Urinary bladder (tissue), 3 donors: ENCODE measurements at regions not wholly inside any gene's neighbourhood (a gene's known extent, or its start where the extent isn't known, plus 50 kb on each side); places are given as distances from the start of the nearest gene placed in this dataset.
"Not testable (repeated sequence)": the region's sequence is repeated elsewhere in the genome, so short reads cannot be mapped to it uniquely, and the experiment has no call there.

Experiments
- DNase-seq: peaks from one replicate; pipeline ENCODE4 v3.0.0-alpha.2; 2015; ENCODE audit errors: extremely low spot score
- H3K27ac ChIP-seq: one replicate; pipeline ENCODE4 v1.5.1; 2013; ENCODE audit warnings: low read depth, mild to moderate bottlenecking, moderate library complexity
- H3K36me3 ChIP-seq: one replicate; pipeline ENCODE4 v1.6.1; 2013; ENCODE audit warnings: mild to moderate bottlenecking, moderate library complexity; ENCODE audit not compliant: insufficient read depth
- H3K4me1 ChIP-seq: one replicate; pipeline ENCODE4 v1.6.1; 2013; ENCODE audit warnings: mild to moderate bottlenecking, moderate library complexity; ENCODE audit not compliant: insufficient read depth
- H3K4me3 ChIP-seq: one replicate; pipeline ENCODE4 v1.5.1; 2013; ENCODE audit warnings: low read depth, low read length
- WGBS: extraction: QIAGEN DNeasy Blood & Tissue Kit; methylation state at CpG from one replicate; pipeline ENCODE4 v1.1.7; 2013; 5-methylcytosine and 5-hydroxymethylcytosine counted together
- donor health status: healthy with polysubstance abuse.
- donor health status: healthy.

GRCh38 chr10:30560326-30560725 lies 69.2 kb downstream of the LYZL2 start:
- Histone ChIP-seq H3K4me1 (no peaks in the 10 kb centered on the region), H3K36me3 (no peaks in the 10 kb centered on the region), H3K27ac (no peak overlapping the region), H3K4me3 (no peak overlapping the region)
- DNase-seq: no peak
- 94% methylated on average over 2 of the region's 2 CpGs for WGBS

- Histone ChIP-seq H3K27ac (no peak overlapping the region), H3K4me3 (no peak overlapping the region), H3K36me3 (no peaks in the 10 kb centered on the region), H3K4me1 (no peaks in the 10 kb centered on the region)
- no peak for DNase-seq
- 64% methylated on average over 9 of the region's 9 CpGs for WGBS
Measured at GRCh38 chr10:30559180-30559579, 70.4 kb downstream of the LYZL2 start.

DNA sequence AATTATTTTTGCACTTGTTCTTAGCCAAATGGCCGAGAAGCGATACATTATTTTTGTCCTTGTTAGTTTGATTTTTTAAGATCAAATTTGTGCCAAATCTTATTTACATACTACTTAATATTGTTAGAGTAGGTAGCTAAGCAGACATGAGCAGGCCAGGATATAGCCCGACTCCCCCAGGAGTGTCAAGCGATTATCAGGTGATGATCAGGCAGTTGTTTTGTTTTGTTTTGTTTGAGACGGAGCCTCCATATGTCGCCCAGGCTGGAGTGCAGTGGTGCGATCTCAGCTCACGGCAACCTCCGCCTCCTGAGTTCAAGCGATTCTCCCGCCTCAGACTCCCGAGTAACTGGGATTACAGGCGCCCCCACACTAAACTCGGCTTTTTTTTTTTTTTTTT lies 71.1 kb downstream of the LYZL2 start:
- Histone ChIP-seq H3K4me3 (no peak overlapping the region), H3K36me3 (no peaks in the 10 kb centered on the region), H3K27ac (no peak overlapping the region), H3K4me1 (no peaks in the 10 kb centered on the region)
- WGBS: 83% methylated on average over 14 of the region's 14 CpGs
- DNase-seq: no peak

GRCh38 chr10:30557884-30558283 lies 71.7 kb downstream of the LYZL2 start:
- Histone ChIP-seq H3K4me3 (no peak overlapping the region), H3K4me1 (no peaks in the 10 kb centered on the region), H3K36me3 (no peaks in the 10 kb centered on the region), H3K27ac (no peak overlapping the region)
- no peak for DNase-seq
- WGBS: 60% methylated on average over 8 of the region's 8 CpGs

DNA sequence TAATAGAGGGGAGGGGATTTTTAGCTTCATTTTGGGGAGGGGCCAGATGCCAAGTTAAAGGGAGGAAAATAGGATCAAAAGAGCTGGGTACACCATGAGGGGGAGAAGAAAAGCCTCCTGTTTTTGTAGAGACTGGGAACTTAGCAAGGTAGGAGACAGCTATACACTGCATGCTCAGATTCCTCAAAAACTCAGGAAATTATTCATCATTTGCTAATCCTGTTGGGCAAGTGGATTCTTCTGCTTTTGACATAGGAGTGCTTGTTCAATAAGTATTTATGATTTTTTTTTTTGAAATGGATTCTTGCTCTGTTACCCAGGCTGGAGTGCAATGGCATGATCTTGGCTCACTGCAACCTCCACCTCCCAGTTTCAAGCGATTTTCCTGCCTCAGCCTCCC lies 73.4 kb downstream of the LYZL2 start:
- no peak overlapping the region for H3K27ac ChIP-seq

GRCh38 chr10:30555465-30555864 lies 74.1 kb downstream of the LYZL2 start:
- Histone ChIP-seq H3K36me3 (no peaks in the 10 kb centered on the region), H3K4me1 (no peaks in the 10 kb centered on the region), H3K27ac (no peak overlapping the region), H3K4me3 (no peak overlapping the region)
- WGBS: 78% methylated on average over 5 of the region's 5 CpGs
- DNase-seq: no peak

More for the DNA sequence above, 73.4 kb downstream of the LYZL2 start:
- DNase-seq: no peak
- WGBS: 98% methylated on average over 1 of the region's 1 CpG
- Histone ChIP-seq H3K4me1 (no peaks in the 10 kb centered on the region), H3K36me3 (no peaks in the 10 kb centered on the region), H3K4me3 (no peak overlapping the region)

DNA sequence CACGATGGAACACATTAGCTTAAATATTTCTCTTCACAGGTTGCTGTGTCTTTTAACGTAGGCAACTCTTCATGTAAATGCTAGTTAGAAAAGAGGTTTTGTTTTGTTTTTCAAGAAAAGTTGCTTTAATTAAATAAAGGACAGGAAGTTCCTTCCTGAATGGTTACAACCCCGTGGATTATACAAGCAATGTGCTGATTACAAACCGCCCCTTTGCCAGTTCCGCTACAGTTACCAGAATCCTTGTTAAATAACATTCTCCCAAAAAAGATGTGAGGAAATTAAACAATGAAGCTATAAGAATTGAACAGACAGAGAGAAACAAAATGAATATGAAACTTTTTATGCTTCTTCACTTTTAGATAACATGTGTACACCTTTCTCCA lies 75.1 kb downstream of the LYZL2 start:
- whole genome bisulfite sequencing: 40% methylated on average over 5 of the region's 5 CpGs
- Histone ChIP-seq H3K27ac (no peak overlapping the region), H3K36me3 (no peaks in the 10 kb centered on the region), H3K4me3 (no peak overlapping the region), H3K4me1 (no peaks in the 10 kb centered on the region)
- DNase-seq: no peak

DNA sequence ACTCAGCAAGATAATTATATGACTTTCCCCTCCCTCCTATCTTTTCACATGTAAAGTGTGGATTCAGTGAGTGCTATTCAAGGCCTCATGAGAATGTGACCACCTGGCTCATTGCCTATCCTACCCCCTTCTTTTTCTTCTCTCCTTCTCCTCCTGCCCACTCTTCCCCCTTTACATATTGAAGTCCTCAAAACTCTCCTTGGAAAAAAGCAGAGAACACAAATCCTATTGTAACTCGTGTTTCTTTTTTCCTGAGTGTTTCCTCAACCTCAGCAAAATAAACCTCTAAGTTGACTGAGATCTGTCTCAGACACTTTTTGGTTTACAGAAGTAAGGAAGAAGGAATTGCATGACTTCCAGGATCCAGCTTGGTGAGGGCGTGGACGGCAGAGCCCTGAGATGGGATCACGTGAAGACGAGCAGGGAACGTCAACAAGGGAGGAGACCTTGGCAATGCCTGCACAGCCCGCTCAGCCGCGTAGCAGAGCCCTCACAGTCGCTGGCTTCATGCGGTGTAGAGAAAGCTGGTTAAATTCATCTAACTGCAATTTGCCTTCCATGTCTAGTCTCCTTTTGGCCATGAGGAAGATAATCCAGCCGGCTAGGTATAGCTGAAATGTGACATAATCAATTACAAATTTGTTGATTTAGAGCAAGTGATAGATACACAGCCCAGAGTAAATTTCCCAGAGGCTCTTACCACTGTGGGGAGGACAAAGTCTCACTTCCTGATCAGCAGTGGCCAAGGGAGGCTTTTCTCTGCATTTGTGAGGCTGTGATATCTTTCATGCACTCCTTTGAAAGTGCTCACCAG lies 75.7 kb downstream of the LYZL2 start:
- H3K4me1 ChIP-seq: no peaks in the 10 kb centered on the region
- H3K36me3 ChIP-seq: no peaks in the 10 kb centered on the region
- WGBS: 19% methylated on average over 12 of the region's 12 CpGs
- no peak overlapping the region for H3K4me3 ChIP-seq
- peak overlapping the region; percentile 53 for H3K27ac ChIP-seq
- no peak for DNase-seq

GRCh38 chr10:30553018-30553625 lies 76.4 kb downstream of the LYZL2 start:
- no peak for DNase-seq
- 58% methylated on average over 7 of the region's 7 CpGs for WGBS
- H3K27ac ChIP-seq: peak overlapping the region; percentile 53

GRCh38 chr10:30550967-30551815 lies 78.4 kb downstream of the LYZL2 start:
- Histone ChIP-seq H3K4me3 (no peak overlapping the region), H3K27ac (no peak overlapping the region), H3K36me3 (no peaks in the 10 kb centered on the region), H3K4me1 (no peaks in the 10 kb centered on the region)
- DNase-seq: no peak
- 78% methylated on average over 10 of the region's 10 CpGs for WGBS

More at GRCh38 chr10:30553018-30553625, 76.4 kb downstream of the LYZL2 start:
- no peaks in the 10 kb centered on the region for H3K4me1 ChIP-seq
- no peaks in the 10 kb centered on the region for H3K36me3 ChIP-seq
- H3K4me3 ChIP-seq: no peak overlapping the region

DNA sequence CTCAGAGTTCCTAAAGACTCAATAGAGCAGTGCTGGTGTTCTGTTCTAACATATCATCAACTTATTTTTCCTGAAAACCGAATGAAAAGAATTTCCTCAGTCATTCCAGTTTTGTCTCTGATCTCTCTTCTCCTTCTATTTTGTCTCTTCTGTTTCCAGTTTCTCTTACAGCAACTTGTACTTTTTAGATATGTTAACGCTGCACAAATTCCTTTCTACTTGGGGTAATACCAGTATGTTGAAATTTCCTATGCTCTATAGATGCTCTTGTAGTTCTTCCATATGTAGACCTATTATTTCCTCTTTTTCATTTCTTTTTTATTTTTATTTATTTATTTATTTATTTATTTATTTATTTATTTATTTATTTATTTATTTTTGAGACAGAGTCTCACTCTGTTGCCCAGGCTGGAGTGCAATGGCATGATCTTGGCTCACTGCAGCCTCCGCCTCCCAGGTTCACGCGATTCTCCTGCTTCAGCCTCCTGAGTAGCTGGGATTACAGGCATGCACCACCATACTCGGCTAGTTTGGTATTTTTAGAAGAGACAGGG lies 80.3 kb downstream of the LYZL2 start:
- not testable (repeated sequence) for H3K36me3 ChIP-seq, H3K27ac ChIP-seq, H3K4me3 ChIP-seq, H3K4me1 ChIP-seq, DNase-seq
- WGBS: 91% methylated on average over 6 of the region's 6 CpGs

DNA sequence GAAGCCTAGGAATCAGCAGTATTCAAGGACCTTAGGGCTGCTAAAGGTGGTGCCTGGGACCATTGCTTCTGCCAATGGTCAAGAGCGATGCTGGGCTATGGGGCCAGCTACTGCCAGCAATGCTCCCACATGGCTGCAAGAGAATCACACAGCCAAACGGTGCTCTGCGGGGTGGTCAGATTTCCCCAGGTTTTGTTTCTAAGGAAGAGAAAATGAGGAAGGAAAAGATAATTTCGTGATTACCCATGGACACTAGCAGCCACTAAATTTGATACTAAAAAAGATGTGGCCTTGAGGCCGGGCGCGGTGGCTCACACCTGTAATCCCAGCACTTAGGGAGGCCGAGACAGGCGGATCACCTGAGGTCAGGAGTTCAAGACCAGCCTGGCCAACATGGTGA lies 83.0 kb downstream of the LYZL2 start:
- 88% methylated on average over 9 of the region's 9 CpGs for WGBS
- Histone ChIP-seq H3K4me1 (no peaks in the 10 kb centered on the region), H3K36me3 (no peaks in the 10 kb centered on the region), H3K27ac (no peak overlapping the region), H3K4me3 (no peak overlapping the region)
- DNase-seq: no peak

DNA sequence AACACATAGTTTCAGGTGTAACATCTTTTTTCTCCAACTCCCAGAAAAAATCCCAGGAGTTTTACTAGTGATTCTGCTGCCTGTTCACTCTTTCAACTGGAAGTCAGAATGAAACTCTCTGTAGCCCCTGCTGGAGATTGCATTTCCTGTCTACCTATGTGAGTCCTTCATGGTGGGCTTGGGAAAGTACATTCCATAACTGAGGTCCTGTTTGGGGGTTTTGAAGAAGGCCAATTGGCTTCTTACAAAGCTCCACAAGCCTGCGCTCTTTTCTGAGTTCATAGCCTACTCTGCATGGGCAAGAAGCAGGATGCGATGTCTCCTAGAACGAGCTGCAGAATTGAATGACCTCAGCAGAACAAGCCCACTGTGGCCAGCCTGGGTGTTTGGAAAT lies 86.7 kb downstream of the LYZL2 start:
- Histone ChIP-seq H3K27ac (no peak overlapping the region), H3K4me1 (no peaks in the 10 kb centered on the region), H3K36me3 (no peaks in the 10 kb centered on the region), H3K4me3 (no peak overlapping the region)
- no peak for DNase-seq
- WGBS: 97% methylated on average over 3 of the region's 3 CpGs
